Lung (tissue), 11 donors: ENCODE measurements at regions not wholly inside any gene's neighbourhood (a gene's known extent, or its start where the extent isn't known, plus 50 kb on each side); places are given as distances from the start of the nearest gene placed in this dataset.

ENCODE experiments used
- ATAC-seq: fragments of 200-7000 bp; cut with Tn5 transposase; one replicate; pipeline ENCODE4 v1.9.1; 2020; ENCODE audit warnings: moderate number of reproducible peaks; ENCODE audit not compliant: insufficient read depth, low FRiP score
- DNase-seq, 3 donors: peaks; one replicate each; pipeline ENCODE4 v3.0.0-alpha.2; 2013 to 2017
- H3K27ac ChIP-seq, 2 donors: one replicate each; pipeline ENCODE4 v1.5.1; 2013; ENCODE audit warnings: mild to moderate bottlenecking in 2 of 2, moderate library complexity in 2 of 2, control low read depth in 1 of 2, inconsistent platforms in 1 of 2, low read depth in 1 of 2, low read length in 1 of 2
- H3K27me3 ChIP-seq, 3 donors: one replicate each; pipeline ENCODE4 v1.5.1; 2013; ENCODE audit warnings: low read length in 2 of 3; ENCODE audit not compliant: control insufficient read depth in 3 of 3, insufficient read depth in 3 of 3
- H3K36me3 ChIP-seq, 4 donors: one replicate each; pipeline ENCODE4 v1.5.1; 2013; ENCODE audit warnings: low read length in 4 of 4, mild to moderate bottlenecking in 1 of 4, moderate library complexity in 1 of 4; ENCODE audit not compliant: control insufficient read depth in 4 of 4, insufficient read depth in 4 of 4
- H3K4me1 ChIP-seq, 5 donors: one replicate each; pipeline ENCODE4 v1.5.1; 2013; ENCODE audit warnings: low read length in 5 of 5, mild to moderate bottlenecking in 2 of 5, moderate library complexity in 1 of 5; ENCODE audit not compliant: control insufficient read depth in 5 of 5, insufficient read depth in 5 of 5
- H3K4me3 ChIP-seq: one replicate; pipeline ENCODE4 v1.5.1; 2013; ENCODE audit warnings: mild to moderate bottlenecking, control low read depth, moderate library complexity
- H3K9ac ChIP-seq, 2 donors: one replicate each; pipeline ENCODE4 v1.5.1; 2013; ENCODE audit warnings: low read length in 2 of 2, control low read depth in 1 of 2; ENCODE audit not compliant: insufficient read depth in 1 of 2
- H3K9me3 ChIP-seq, 4 donors: one replicate each; pipeline ENCODE4 v1.5.1; 2013; ENCODE audit warnings: low read length in 3 of 4, mild to moderate bottlenecking in 1 of 4, moderate library complexity in 1 of 4; ENCODE audit not compliant: control insufficient read depth in 4 of 4, insufficient read depth in 3 of 4
- WGBS, 2 donors: extraction: QIAGEN DNeasy Blood & Tissue Kit; methylation state at CpG; one replicate each; pipeline ENCODE4 v1.1.7; 2013; 5-methylcytosine and 5-hydroxymethylcytosine counted together
- TF ChIP-seq, protein P1 (sequence below): IDR thresholded peaks from 2 replicates; pipeline ENCODE4 v1.5.1; 2012; ENCODE audit warnings: mild to moderate bottlenecking; ENCODE audit errors: control extremely low read depth, extremely low read depth
- donor health status: control.
- donor health status: control.
- donor health status: Bipolar disorder and iron deficiency.
- donor health status: healthy.
- donor health status: DM: yes; HTN: yes; CAD: no.

- ATAC-seq = no peak
- Histone ChIP-seq H3K4me3 (no peak overlapping the region), H3K27ac (no peak overlapping the region), H3K36me3 (no peaks in the 10 kb centered on the region), H3K9ac (peak overlapping the region in 1 of 2 donors; percentile 13), H3K4me1 (no peaks in the 10 kb centered on the region), H3K27me3 (no peaks in the 10 kb centered on the region), H3K9me3 (peaks cover 0 to 4% (median 0%) of the 10 kb centered on the region in 4 donors)
- DNase-seq = no peak
- 75 to 89% methylated on average over 1 of the region's 1 CpG for WGBS, 2 donors
- TF ChIP-seq, protein P1, sequence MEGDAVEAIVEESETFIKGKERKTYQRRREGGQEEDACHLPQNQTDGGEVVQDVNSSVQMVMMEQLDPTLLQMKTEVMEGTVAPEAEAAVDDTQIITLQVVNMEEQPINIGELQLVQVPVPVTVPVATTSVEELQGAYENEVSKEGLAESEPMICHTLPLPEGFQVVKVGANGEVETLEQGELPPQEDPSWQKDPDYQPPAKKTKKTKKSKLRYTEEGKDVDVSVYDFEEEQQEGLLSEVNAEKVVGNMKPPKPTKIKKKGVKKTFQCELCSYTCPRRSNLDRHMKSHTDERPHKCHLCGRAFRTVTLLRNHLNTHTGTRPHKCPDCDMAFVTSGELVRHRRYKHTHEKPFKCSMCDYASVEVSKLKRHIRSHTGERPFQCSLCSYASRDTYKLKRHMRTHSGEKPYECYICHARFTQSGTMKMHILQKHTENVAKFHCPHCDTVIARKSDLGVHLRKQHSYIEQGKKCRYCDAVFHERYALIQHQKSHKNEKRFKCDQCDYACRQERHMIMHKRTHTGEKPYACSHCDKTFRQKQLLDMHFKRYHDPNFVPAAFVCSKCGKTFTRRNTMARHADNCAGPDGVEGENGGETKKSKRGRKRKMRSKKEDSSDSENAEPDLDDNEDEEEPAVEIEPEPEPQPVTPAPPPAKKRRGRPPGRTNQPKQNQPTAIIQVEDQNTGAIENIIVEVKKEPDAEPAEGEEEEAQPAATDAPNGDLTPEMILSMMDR = no peak
Measured at GRCh38 chr5:163361450-163361849, 75.9 kb upstream of the CCNG1 start.

DNA sequence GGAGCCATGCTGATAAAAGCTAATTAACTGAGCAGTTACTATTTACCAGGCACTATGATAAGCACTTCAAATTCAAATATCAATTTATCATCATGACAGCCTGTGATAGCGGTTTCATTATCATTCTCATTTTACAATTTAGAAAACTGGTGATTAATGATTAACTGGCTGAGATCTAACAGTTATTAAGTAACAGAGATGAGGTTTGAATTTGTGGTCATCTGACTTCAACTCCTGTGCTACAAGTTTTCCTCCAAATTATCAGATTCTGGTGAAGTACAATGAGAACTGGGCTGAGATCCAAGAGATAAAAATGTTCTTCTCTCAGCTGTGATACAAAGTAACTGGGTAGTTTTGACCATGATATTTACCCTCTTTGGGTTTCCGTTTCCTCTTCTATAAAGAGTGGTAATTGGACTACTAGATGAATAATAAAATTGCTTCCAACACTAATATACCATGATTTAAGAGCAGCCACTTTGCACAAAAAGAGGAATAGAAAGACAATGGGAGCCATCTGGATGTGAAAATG is 74.5 kb upstream of the CCNG1 start:
- Histone ChIP-seq H3K36me3 (no peaks in the 10 kb centered on the region), H3K9ac (no peak overlapping the region), H3K4me1 (no peaks in the 10 kb centered on the region), H3K27me3 (no peaks in the 10 kb centered on the region), H3K4me3 (no peak overlapping the region), H3K9me3 (peaks cover 0 to 4% (median 0%) of the 10 kb centered on the region in 4 donors), H3K27ac (no peak overlapping the region)
- ATAC-seq = no peak
- peak in 2 of 3 donors; percentile 21 to 45 for DNase-seq
- TF ChIP-seq, protein P1 = no peak
- WGBS, 2 donors = 47 to 81% methylated on average over 2 of the region's 2 CpGs

DNA sequence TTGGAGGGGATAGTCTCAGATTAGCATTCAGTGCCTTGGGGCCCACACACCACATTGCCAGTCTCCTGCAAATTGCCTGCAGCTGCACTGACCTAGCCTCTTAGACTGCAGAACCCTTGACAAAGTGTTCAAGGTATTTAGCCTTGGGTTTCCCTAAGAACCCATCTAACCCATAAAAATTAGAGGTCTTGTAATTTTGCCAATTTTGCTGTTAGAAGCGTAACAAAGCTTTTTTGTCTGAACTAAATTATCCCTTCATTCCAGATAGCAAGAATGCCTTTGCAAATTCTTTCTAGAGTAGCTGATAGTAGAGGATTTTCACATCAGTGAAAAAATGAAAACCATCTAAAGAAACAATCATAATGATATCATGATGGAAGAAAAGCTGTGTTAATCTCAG is 74.0 kb upstream of the CCNG1 start:
- Histone ChIP-seq H3K9me3 (peaks cover 0 to 4% (median 0%) of the 10 kb centered on the region in 4 donors), H3K27ac (no peak overlapping the region), H3K4me3 (no peak overlapping the region), H3K9ac (no peak overlapping the region), H3K4me1 (no peaks in the 10 kb centered on the region), H3K27me3 (no peaks in the 10 kb centered on the region), H3K36me3 (no peaks in the 10 kb centered on the region)
- 78 to 94% methylated on average over 1 of the region's 1 CpG for WGBS, 2 donors
- TF ChIP-seq, protein P1 = no peak
- ATAC-seq (no peak), DNase-seq (no peak)

- H3K4me1 ChIP-seq = peaks cover 0 to 7% (median 0%) of the 10 kb centered on the region in 5 donors
- H3K9ac ChIP-seq = no peak overlapping the region
- H3K36me3 ChIP-seq = no peaks in the 10 kb centered on the region
- no peaks in the 10 kb centered on the region for H3K27me3 ChIP-seq
- TF ChIP-seq, protein P1 = no peak
- ATAC-seq (no peak), DNase-seq (no peak)
- no peak overlapping the region for H3K27ac ChIP-seq
- peaks cover 0 to 10% (median 0%) of the 10 kb centered on the region in 4 donors for H3K9me3 ChIP-seq
- H3K4me3 ChIP-seq = no peak overlapping the region
Measured at GRCh38 chr5:163366757-163367156, 70.6 kb upstream of the CCNG1 start.
